PFSK-1 (cell line): ENCODE measurements at regions not wholly inside any gene's neighbourhood (a gene's known extent, or its start where the extent isn't known, plus 50 kb on each side); places are given as distances from the start of the nearest gene placed in this dataset.

Source experiments
- FOXP2 ChIP-seq: optimal IDR thresholded peaks from 2 replicates; pipeline ENCODE3; 2011; ENCODE audit warnings: borderline replicate concordance, control low read depth, inconsistent platforms; ENCODE audit not compliant: insufficient read depth; ENCODE audit errors: extremely low read length, extremely low read depth
- POLR2AphosphoS5 ChIP-seq: IDR thresholded peaks from 2 replicates; pipeline ENCODE4 v1.6.1; 2012; ENCODE audit warnings: low read depth, mild to moderate bottlenecking, control low read depth, low read length, moderate library complexity
- REST ChIP-seq, 2 experiments: IDR thresholded peaks; 2 replicates each; pipeline versions ENCODE4 v1.6.1 to v1.8.0; 2011 to 2012; ENCODE audit warnings: low read depth in 2 of 2, low read length in 2 of 2, control low read depth in 1 of 2, inconsistent platforms in 1 of 2, mild to moderate bottlenecking in 1 of 2, moderate library complexity in 1 of 2; ENCODE audit not compliant: insufficient read depth in 1 of 2
- SIN3A ChIP-seq: IDR thresholded peaks from 2 replicates; pipeline ENCODE4 v1.6.1; 2012; ENCODE audit warnings: mild to moderate bottlenecking, low read length, moderate library complexity, borderline replicate concordance; ENCODE audit not compliant: insufficient read depth
- TAF1 ChIP-seq: IDR thresholded peaks from 2 replicates; pipeline ENCODE4 v1.6.1; 2012; ENCODE audit warnings: low read length, control low read depth, borderline replicate concordance; ENCODE audit not compliant: insufficient read depth

- no peak for TF ChIP-seq POLR2AphosphoS5
- no peak for TF ChIP-seq REST (IDR thresholded peaks at IDR 0.05; ENCODE audit: insufficient read depth in 1 of 2, low read depth in 2 of 2, low read length in 2 of 2)
- TF ChIP-seq TAF1, result no peak
- TF ChIP-seq SIN3A, result no peak
- no peak for TF ChIP-seq FOXP2
Observed at GRCh38 chr16:9206156-9206555, 114.7 kb downstream of the HAPSTR1 start.
